HEK293 (cell line): ENCODE measurements at regions not wholly inside any gene's neighbourhood (a gene's known extent, or its start where the extent isn't known, plus 50 kb on each side); places are given as distances from the start of the nearest gene placed in this dataset.

ENCODE experiments used
- CTCF ChIA-PET: fragments of 350-600 bp; formaldehyde crosslinking; extraction: SDS; loops from one replicate; lab custom pipeline; 2021; ENCODE audit warnings: antibody characterized with exemption; lab: Yijun Ruan, JAX
- POLR2A ChIA-PET: fragments of 300-600 bp; formaldehyde crosslinking; extraction: SDS; loops from one replicate; lab custom pipeline; 2020; ENCODE audit warnings: antibody characterized with exemption, inconsistent platforms; lab: Yijun Ruan, JAX
- H3K27ac ChIP-seq: fragments of 200-500 bp; sonication (Bioruptor generic); 2 replicates; pipeline ENCODE4 v1.5.1; 2014; ENCODE audit warnings: low read depth, low read length, control low read depth, inconsistent platforms; ENCODE audit errors: extremely low read depth
- H3K36me3 ChIP-seq, 2 experiments: fragments of 200-500 bp in 1 of 2; sonication (Bioruptor generic) in 1 of 2; 1 replicate in 1 of 2; 2 replicates in 1 of 2; pipeline ENCODE4 v1.5.1; 2014 to 2017; ENCODE audit warnings: inconsistent platforms in 2 of 2, low read length in 2 of 2; ENCODE audit not compliant: control insufficient read depth in 2 of 2, insufficient read depth in 1 of 2
- H3K4me1 ChIP-seq: fragments of 200-500 bp; sonication (Bioruptor generic); 2 replicates; pipeline ENCODE4 v1.5.1; 2014; ENCODE audit warnings: mild to moderate bottlenecking, low read length, inconsistent platforms; ENCODE audit not compliant: control insufficient read depth, insufficient read depth
- H3K4me3 ChIP-seq: 2 replicates; pipeline ENCODE4 v1.5.1; 2011; ENCODE audit warnings: low read depth, mild to moderate bottlenecking, control low read depth, low read length, moderate library complexity
- H3K9me3 ChIP-seq: fragments of 200-500 bp; sonication (Bioruptor generic); 2 replicates; pipeline ENCODE4 v1.5.1; 2014; ENCODE audit warnings: low read depth, low read length, inconsistent platforms; ENCODE audit not compliant: control insufficient read depth, insufficient read depth
- KLF9 ChIP-seq: fragments of 450-650 bp; formaldehyde crosslinking; IDR thresholded peaks from 2 replicates; pipeline ENCODE4 v1.5.1; 2016; ENCODE audit warnings: missing biosample characterization, missing genetic modification characterization, low read depth
- REST ChIP-seq: fragments of 450-650 bp; formaldehyde crosslinking; IDR thresholded peaks from 2 replicates; pipeline ENCODE4 v1.5.1; 2016; ENCODE audit warnings: missing biosample characterization, missing genetic modification characterization
- SETDB1 ChIP-seq: IDR thresholded peaks from one replicate; pipeline ENCODE4 v1.6.1; 2017; ENCODE audit warnings: mild to moderate bottlenecking, low read length, moderate library complexity, mixed read lengths; ENCODE audit not compliant: insufficient read length
- ZBTB17 ChIP-seq: fragments of 450-650 bp; formaldehyde crosslinking; IDR thresholded peaks from 2 replicates; pipeline ENCODE4 v1.5.1; 2016; ENCODE audit warnings: missing biosample characterization, missing genetic modification characterization
- ZBTB48 ChIP-seq: fragments of 450-650 bp; formaldehyde crosslinking; IDR thresholded peaks from 2 replicates; pipeline ENCODE4 v1.5.1; 2016; ENCODE audit warnings: missing biosample characterization, missing genetic modification characterization
- ZBTB6 ChIP-seq: fragments of 450-650 bp; formaldehyde crosslinking; IDR thresholded peaks from 2 replicates; pipeline ENCODE4 v1.5.1; 2017; ENCODE audit warnings: missing biosample characterization, missing genetic modification characterization
- ZNF157 ChIP-seq: fragments of 450-650 bp; formaldehyde crosslinking; IDR thresholded peaks from 2 replicates; pipeline ENCODE4 v1.5.1; 2016; ENCODE audit warnings: missing biosample characterization, missing genetic modification characterization
- ZNF174 ChIP-seq: fragments of 450-650 bp; formaldehyde crosslinking; IDR thresholded peaks from 2 replicates; pipeline ENCODE4 v1.5.0; 2017; ENCODE audit warnings: missing biosample characterization, mild to moderate bottlenecking, missing genetic modification characterization
- ZNF37A ChIP-seq: fragments of 450-650 bp; IDR thresholded peaks from 2 replicates; pipeline ENCODE4 v1.5.1; 2018; ENCODE audit warnings: missing biosample characterization, missing genetic modification characterization
- ZNF530 ChIP-seq: fragments of 450-650 bp; formaldehyde crosslinking; IDR thresholded peaks from 2 replicates; pipeline ENCODE4 v1.5.1; 2016; ENCODE audit warnings: low read depth, missing biosample characterization, missing genetic modification characterization
- ZNF561 ChIP-seq: fragments of 450-650 bp; IDR thresholded peaks from 2 replicates; pipeline ENCODE4 v1.5.1; 2018; ENCODE audit warnings: missing biosample characterization, missing genetic modification characterization, borderline replicate concordance
- ZNF585B ChIP-seq: fragments of 450-650 bp; formaldehyde crosslinking; IDR thresholded peaks from 2 replicates; pipeline ENCODE4 v1.5.1; 2016; ENCODE audit warnings: missing biosample characterization, missing genetic modification characterization
- ZNF596 ChIP-seq: fragments of 450-650 bp; IDR thresholded peaks from 2 replicates; pipeline ENCODE4 v1.5.0; 2018; ENCODE audit warnings: missing biosample characterization, mild to moderate bottlenecking, missing genetic modification characterization, moderate library complexity
- ZNF624 ChIP-seq: fragments of 450-650 bp; formaldehyde crosslinking; IDR thresholded peaks from 2 replicates; pipeline ENCODE4 v1.5.1; 2017; ENCODE audit warnings: missing biosample characterization, missing genetic modification characterization
- ZNF639 ChIP-seq: fragments of 450-650 bp; formaldehyde crosslinking; IDR thresholded peaks from 2 replicates; pipeline ENCODE4 v1.5.1; 2016; ENCODE audit warnings: missing biosample characterization, missing genetic modification characterization
- ZNF776 ChIP-seq: fragments of 450-650 bp; formaldehyde crosslinking; IDR thresholded peaks from 2 replicates; pipeline ENCODE4 v1.5.0; 2017; ENCODE audit warnings: missing biosample characterization, missing genetic modification characterization, borderline replicate concordance
- ZSCAN16 ChIP-seq: fragments of 450-650 bp; formaldehyde crosslinking; IDR thresholded peaks from 2 replicates; pipeline ENCODE4 v1.5.1; 2016; ENCODE audit warnings: missing biosample characterization, missing genetic modification characterization
- TF ChIP-seq, protein P1 (sequence below): fragments of 450-650 bp; formaldehyde crosslinking; IDR thresholded peaks from 2 replicates; pipeline ENCODE4 v1.5.1; 2016; ENCODE audit warnings: missing biosample characterization, missing genetic modification characterization
- TF ChIP-seq, protein P2 (sequence below): fragments of 450-650 bp; formaldehyde crosslinking; conservative IDR thresholded peaks from 2 replicates; pipeline ENCODE4 v1.5.1; 2016; ENCODE audit warnings: low read depth, missing biosample characterization, missing genetic modification characterization

DNA sequence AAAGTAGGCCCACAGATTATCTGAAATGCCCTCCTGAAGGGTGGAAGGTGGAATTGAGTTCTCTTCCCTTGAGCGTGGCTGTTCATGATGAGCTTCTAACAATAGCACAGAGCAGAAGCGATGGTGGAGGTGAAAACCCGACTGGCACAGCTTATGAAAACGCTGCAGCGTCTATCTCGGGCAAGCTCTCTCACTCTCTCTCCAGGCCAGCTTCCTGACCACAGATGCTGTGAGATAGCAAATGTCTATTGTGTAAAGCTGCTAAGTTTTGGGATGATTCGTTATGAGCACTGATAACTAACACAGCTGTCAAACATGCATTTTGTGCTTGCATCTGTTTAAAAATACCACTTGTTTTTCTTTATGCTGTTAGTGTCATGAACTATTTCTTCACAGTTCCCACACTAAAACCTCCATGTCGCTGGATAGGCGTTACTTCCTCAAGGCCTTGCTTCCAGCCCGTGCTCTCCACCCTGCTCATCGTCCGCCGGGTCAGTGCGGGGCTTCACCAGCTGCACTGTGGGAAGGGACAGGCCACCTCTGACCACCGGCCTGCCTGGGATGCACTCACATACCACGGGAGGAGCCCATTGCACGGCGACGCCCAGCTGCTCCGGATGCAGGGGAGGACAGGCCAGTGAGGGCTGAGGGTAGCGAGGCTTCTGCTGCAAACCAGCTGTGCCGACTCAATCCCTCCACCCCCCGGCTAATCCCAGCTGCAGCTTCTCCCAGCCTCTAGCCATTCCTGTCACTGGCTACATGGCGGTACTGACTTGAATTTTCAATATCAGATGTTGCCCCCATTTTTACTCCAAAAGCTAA lies 60.0 kb upstream of the OTOS start (continued):
- TF ChIP-seq, protein P1, sequence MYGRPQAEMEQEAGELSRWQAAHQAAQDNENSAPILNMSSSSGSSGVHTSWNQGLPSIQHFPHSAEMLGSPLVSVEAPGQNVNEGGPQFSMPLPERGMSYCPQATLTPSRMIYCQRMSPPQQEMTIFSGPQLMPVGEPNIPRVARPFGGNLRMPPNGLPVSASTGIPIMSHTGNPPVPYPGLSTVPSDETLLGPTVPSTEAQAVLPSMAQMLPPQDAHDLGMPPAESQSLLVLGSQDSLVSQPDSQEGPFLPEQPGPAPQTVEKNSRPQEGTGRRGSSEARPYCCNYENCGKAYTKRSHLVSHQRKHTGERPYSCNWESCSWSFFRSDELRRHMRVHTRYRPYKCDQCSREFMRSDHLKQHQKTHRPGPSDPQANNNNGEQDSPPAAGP (tag by site-specific recombination): no peak
- TF ChIP-seq KLF9: no peak
- TF ChIP-seq ZNF561 (tag by site-specific recombination): no peak
- TF ChIP-seq, protein P2, sequence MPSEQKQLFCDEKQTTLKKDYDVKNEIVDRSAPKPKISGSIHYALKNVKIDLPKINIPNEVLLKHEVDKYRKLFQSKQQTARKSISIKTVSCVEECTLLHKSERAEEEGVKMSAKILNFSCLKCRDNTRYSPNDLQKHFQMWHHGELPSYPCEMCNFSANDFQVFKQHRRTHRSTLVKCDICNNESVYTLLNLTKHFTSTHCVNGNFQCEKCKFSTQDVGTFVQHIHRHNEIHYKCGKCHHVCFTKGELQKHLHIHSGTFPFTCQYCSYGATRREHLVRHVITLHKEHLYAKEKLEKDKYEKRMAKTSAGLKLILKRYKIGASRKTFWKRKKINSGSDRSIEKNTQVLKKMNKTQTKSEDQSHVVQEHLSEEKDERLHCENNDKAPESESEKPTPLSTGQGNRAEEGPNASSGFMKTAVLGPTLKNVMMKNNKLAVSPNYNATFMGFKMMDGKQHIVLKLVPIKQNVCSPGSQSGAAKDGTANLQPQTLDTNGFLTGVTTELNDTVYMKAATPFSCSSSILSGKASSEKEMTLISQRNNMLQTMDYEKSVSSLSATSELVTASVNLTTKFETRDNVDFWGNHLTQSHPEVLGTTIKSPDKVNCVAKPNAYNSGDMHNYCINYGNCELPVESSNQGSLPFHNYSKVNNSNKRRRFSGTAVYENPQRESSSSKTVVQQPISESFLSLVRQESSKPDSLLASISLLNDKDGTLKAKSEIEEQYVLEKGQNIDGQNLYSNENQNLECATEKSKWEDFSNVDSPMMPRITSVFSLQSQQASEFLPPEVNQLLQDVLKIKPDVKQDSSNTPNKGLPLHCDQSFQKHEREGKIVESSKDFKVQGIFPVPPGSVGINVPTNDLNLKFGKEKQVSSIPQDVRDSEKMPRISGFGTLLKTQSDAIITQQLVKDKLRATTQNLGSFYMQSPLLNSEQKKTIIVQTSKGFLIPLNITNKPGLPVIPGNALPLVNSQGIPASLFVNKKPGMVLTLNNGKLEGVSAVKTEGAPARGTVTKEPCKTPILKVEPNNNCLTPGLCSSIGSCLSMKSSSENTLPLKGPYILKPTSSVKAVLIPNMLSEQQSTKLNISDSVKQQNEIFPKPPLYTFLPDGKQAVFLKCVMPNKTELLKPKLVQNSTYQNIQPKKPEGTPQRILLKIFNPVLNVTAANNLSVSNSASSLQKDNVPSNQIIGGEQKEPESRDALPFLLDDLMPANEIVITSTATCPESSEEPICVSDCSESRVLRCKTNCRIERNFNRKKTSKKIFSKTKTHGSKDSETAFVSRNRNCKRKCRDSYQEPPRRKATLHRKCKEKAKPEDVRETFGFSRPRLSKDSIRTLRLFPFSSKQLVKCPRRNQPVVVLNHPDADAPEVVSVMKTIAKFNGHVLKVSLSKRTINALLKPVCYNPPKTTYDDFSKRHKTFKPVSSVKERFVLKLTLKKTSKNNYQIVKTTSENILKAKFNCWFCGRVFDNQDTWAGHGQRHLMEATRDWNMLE (tag by site-specific recombination): no peak
- TF ChIP-seq REST: no peak
- TF ChIP-seq ZNF530 (tag by site-specific recombination): no peak

GRCh38 chr2:240201866-240202265 lies 61.4 kb upstream of the OTOS start:
- Histone ChIP-seq H3K36me3 (no peaks in the 10 kb centered on the region), H3K4me3 (no peak overlapping the region), H3K27ac (no peak overlapping the region), H3K9me3 (no peaks in the 10 kb centered on the region), H3K4me1 (no peaks in the 10 kb centered on the region)
- TF ChIP-seq ZNF639 (tag by site-specific recombination) (no peak), ZBTB48 (tag by site-specific recombination) (no peak), ZNF37A (tag by site-specific recombination) (no peak), SETDB1 (no peak), ZNF585B (tag by site-specific recombination) (no peak), ZNF624 (tag by site-specific recombination) (no peak), ZBTB17 (tag by site-specific recombination) (no peak), ZNF174 (tag by site-specific recombination) (no peak), ZSCAN16 (no peak), ZNF776 (no peak), ZBTB6 (tag by site-specific recombination) (no peak), ZNF596 (no peak), ZNF157 (tag by site-specific recombination) (no peak)
- POLR2A ChIA-PET: no interaction called here
- CTCF ChIA-PET: no interaction called here
